ENCODE measurements at regions not wholly inside any gene's neighbourhood (a gene's known extent, or its start where the extent isn't known, plus 50 kb on each side); places are given as distances from the start of the nearest gene placed in this dataset.

- intact Hi-C loops (cut with DNase I; ENCODE audit: low total_unique reads): no loop called here
- H3K4me1 ChIP-seq: no peaks in the 10 kb centered on the region
- no peak overlapping the region for H3K4me3 ChIP-seq
- no peak for DNase-seq
- TF ChIP-seq, protein P1, sequence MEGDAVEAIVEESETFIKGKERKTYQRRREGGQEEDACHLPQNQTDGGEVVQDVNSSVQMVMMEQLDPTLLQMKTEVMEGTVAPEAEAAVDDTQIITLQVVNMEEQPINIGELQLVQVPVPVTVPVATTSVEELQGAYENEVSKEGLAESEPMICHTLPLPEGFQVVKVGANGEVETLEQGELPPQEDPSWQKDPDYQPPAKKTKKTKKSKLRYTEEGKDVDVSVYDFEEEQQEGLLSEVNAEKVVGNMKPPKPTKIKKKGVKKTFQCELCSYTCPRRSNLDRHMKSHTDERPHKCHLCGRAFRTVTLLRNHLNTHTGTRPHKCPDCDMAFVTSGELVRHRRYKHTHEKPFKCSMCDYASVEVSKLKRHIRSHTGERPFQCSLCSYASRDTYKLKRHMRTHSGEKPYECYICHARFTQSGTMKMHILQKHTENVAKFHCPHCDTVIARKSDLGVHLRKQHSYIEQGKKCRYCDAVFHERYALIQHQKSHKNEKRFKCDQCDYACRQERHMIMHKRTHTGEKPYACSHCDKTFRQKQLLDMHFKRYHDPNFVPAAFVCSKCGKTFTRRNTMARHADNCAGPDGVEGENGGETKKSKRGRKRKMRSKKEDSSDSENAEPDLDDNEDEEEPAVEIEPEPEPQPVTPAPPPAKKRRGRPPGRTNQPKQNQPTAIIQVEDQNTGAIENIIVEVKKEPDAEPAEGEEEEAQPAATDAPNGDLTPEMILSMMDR (IDR thresholded peaks at IDR 0.05): no peak
- TF ChIP-seq POLR2A (IDR thresholded peaks at IDR 0.05): no peak
- H3K36me3 ChIP-seq: no peaks in the 10 kb centered on the region
- H3K27ac ChIP-seq: no peak overlapping the region
- H3K27me3 ChIP-seq: no peaks in the 10 kb centered on the region
- no peaks in the 10 kb centered on the region for H3K9me3 ChIP-seq
Observed at GRCh38 chr14:71474301-71475265, 457.6 kb upstream of the RGS6 start.

- Histone ChIP-seq H3K4me1 (no peaks in the 10 kb centered on the region), H3K36me3 (no peaks in the 10 kb centered on the region), H3K27ac (no peak overlapping the region), H3K9me3 (no peaks in the 10 kb centered on the region), H3K27me3 (no peaks in the 10 kb centered on the region), H3K4me3 (no peak overlapping the region)
- DNase-seq: no peak
- intact Hi-C loops (cut with DNase I; ENCODE audit: low total_unique reads): no loop called here
- no peak for TF ChIP-seq POLR2A (IDR thresholded peaks at IDR 0.05)
- TF ChIP-seq, protein P1 (IDR thresholded peaks at IDR 0.05): no peak
Observed at GRCh38 chr14:71475916-71476315, 456.3 kb upstream of the RGS6 start.

DNA sequence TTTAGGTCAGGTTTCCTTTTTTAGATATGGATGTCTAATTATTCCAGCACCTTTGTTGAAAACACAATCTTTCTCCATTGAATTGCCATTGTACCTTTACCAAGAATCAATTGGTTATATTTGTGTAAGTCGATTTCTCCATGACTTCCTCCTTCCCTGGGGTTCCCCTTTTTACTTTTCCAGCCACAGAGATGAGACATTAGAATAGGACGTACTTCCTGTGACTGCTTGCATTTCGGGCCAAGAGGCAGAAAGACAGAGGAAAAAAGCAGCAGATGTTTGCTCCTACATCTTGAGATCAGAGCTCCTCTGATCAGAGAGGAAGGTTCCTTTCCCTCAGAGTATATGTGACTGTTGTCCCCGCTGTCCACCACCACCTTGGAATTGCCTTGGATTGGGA, 453.7 kb upstream of the RGS6 start:
- TF ChIP-seq, protein P1 (IDR thresholded peaks at IDR 0.05): no peak
- TF ChIP-seq POLR2A (IDR thresholded peaks at IDR 0.05): no peak
- DNase-seq: no peak
- Histone ChIP-seq H3K27me3 (no peaks in the 10 kb centered on the region), H3K4me3 (no peak overlapping the region), H3K27ac (no peak overlapping the region), H3K9me3 (no peaks in the 10 kb centered on the region), H3K4me1 (peaks cover 0 to 6% of the 10 kb centered on the region in 2 donors), H3K36me3 (no peaks in the 10 kb centered on the region)
- intact Hi-C loops (cut with DNase I; ENCODE audit: low total_unique reads): no loop called here

DNA sequence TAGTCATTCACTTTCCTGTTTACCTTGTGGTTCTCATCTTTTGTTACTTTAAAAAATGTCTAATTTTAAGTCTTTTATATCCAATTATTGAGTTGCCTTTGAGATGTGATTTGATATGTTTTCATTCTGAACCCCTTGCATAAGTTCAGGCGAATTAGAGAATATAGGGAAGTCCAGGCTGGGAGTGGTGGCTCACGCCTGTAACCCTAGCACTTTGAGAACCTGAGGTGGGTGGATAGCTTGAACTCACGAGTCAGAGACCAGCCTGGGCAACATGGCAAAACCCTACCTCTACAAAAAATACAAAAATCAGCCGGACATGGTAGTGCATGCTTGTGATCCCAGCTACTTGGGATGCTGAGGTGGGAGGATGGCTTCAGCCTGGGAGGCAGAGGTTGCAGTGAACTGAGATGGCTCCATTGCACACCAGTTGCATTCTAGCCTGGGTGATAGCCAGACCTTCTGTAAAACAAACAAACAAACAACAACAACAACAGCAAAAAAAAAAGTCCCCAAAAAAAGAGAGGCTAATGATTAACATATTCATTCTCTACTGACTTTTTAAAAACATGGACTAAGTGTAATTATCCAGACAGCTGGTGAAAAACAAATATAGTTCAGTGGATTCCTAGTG, 451.1 kb upstream of the RGS6 start:
- H3K27me3 ChIP-seq: no peaks in the 10 kb centered on the region
- H3K4me1 ChIP-seq: peaks cover 0 to 6% of the 10 kb centered on the region in 2 donors
- no peak for DNase-seq
- H3K4me3 ChIP-seq: no peak overlapping the region
- H3K36me3 ChIP-seq: no peaks in the 10 kb centered on the region
- intact Hi-C loops (cut with DNase I; ENCODE audit: low total_unique reads): no loop called here
- no peaks in the 10 kb centered on the region for H3K9me3 ChIP-seq
- H3K27ac ChIP-seq: no peak overlapping the region
- TF ChIP-seq, protein P1 (IDR thresholded peaks at IDR 0.05): no peak
- TF ChIP-seq POLR2A (IDR thresholded peaks at IDR 0.05): no peak

GRCh38 chr14:71482671-71483070, 449.6 kb upstream of the RGS6 start:
- DNase-seq: no peak
- Histone ChIP-seq H3K27ac (no peak overlapping the region), H3K9me3 (no peaks in the 10 kb centered on the region), H3K4me1 (peaks cover 0 to 6% of the 10 kb centered on the region in 2 donors), H3K4me3 (no peak overlapping the region), H3K27me3 (no peaks in the 10 kb centered on the region), H3K36me3 (no peaks in the 10 kb centered on the region)
- intact Hi-C loops (cut with DNase I; ENCODE audit: low total_unique reads): no loop called here
- TF ChIP-seq, protein P1 (IDR thresholded peaks at IDR 0.05): no peak
- no peak for TF ChIP-seq POLR2A (IDR thresholded peaks at IDR 0.05)

Measured in uterus (tissue), 3 donors.